Liver (tissue), 8 donors: ENCODE measurements at regions not wholly inside any gene's neighbourhood (a gene's known extent, or its start where the extent isn't known, plus 50 kb on each side); places are given as distances from the start of the nearest gene placed in this dataset.
"Not testable (repeated sequence)": the region's sequence is repeated elsewhere in the genome, so short reads cannot be mapped to it uniquely, and the experiment has no call there.

Experiments
- DNase-seq: peaks from one replicate; pipeline ENCODE4 v3.0.0-alpha.2; 2017; ENCODE audit warnings: low spot score
- H3K27ac ChIP-seq, 2 donors: one replicate each; pipeline ENCODE4 v1.7.0; 2013; ENCODE audit warnings: inconsistent platforms in 2 of 2, low read length in 2 of 2, control low read depth in 1 of 2, low read depth in 1 of 2, mild to moderate bottlenecking in 1 of 2
- H3K27me3 ChIP-seq, 4 donors: one replicate each; pipeline versions ENCODE4 v1.6.1 to v1.7.0; 2013; ENCODE audit warnings: low read length in 3 of 4, inconsistent platforms in 1 of 4, mild to moderate bottlenecking in 1 of 4, moderate library complexity in 1 of 4; ENCODE audit not compliant: control insufficient read depth in 4 of 4, insufficient read depth in 4 of 4
- H3K36me3 ChIP-seq, 4 donors: one replicate each; pipeline versions ENCODE4 v1.6.1 to v1.7.0; 2013; ENCODE audit warnings: low read length in 3 of 4, mild to moderate bottlenecking in 3 of 4, low read depth in 1 of 4, moderate library complexity in 1 of 4; ENCODE audit not compliant: control insufficient read depth in 4 of 4, insufficient read depth in 3 of 4
- H3K4me1 ChIP-seq, 4 donors: one replicate each; pipeline versions ENCODE4 v1.6.1 to v1.7.0; 2013; ENCODE audit warnings: low read length in 3 of 4, mild to moderate bottlenecking in 3 of 4, moderate library complexity in 1 of 4; ENCODE audit not compliant: control insufficient read depth in 4 of 4, insufficient read depth in 4 of 4
- H3K4me3 ChIP-seq, 3 donors: one replicate each; pipeline versions ENCODE4 v1.6.1 to v1.7.0; 2013; ENCODE audit warnings: low read length in 3 of 3, control low read depth in 1 of 3, low read depth in 1 of 3, mild to moderate bottlenecking in 1 of 3
- H3K9ac ChIP-seq, 2 donors: one replicate each; pipeline ENCODE4 v1.7.0; 2013; ENCODE audit warnings: low read length in 2 of 2, mild to moderate bottlenecking in 2 of 2, moderate library complexity in 2 of 2, control low read depth in 1 of 2, low read depth in 1 of 2
- H3K9me3 ChIP-seq, 4 donors: one replicate each; pipeline versions ENCODE4 v1.6.1 to v1.7.0; 2013; ENCODE audit warnings: low read length in 3 of 4; ENCODE audit not compliant: control insufficient read depth in 4 of 4
- EGR1 ChIP-seq, 2 donors: IDR thresholded peaks; 2 replicates each; pipeline ENCODE4 v1.6.1; 2016 to 2018; ENCODE audit warnings: antibody characterized with exemption in 2 of 2, low read depth in 2 of 2
- FOXA1 ChIP-seq: IDR thresholded peaks from 2 replicates; pipeline ENCODE4 v1.6.1; 2016; ENCODE audit warnings: antibody characterized with exemption
- FOXA2 ChIP-seq: IDR thresholded peaks from 2 replicates; pipeline ENCODE4 v1.6.1; 2016; ENCODE audit warnings: antibody characterized with exemption
- GABPA ChIP-seq, 2 donors: IDR thresholded peaks in 1 of 2; conservative IDR thresholded peaks in 1 of 2; 2 replicates each; pipeline ENCODE4 v1.6.1; 2016; ENCODE audit warnings: antibody characterized with exemption in 2 of 2, mild to moderate bottlenecking in 1 of 2, moderate library complexity in 1 of 2
- HNF4A ChIP-seq, 2 donors: conservative IDR thresholded peaks; 2 replicates each; pipeline ENCODE4 v1.6.1; 2016; ENCODE audit warnings: antibody characterized with exemption in 2 of 2, mild to moderate bottlenecking in 2 of 2
- HNF4G ChIP-seq: IDR thresholded peaks from 2 replicates; pipeline ENCODE4 v1.6.1; 2016; ENCODE audit warnings: antibody characterized with exemption
- JUND ChIP-seq, 2 donors: IDR thresholded peaks; 2 replicates each; pipeline ENCODE4 v1.6.1; 2016; ENCODE audit warnings: antibody characterized with exemption in 2 of 2
- NR2F2 ChIP-seq: IDR thresholded peaks from 2 replicates; pipeline ENCODE4 v1.6.1; 2016; ENCODE audit warnings: antibody characterized with exemption
- RAD21 ChIP-seq, 2 donors: IDR thresholded peaks; 2 replicates each; pipeline ENCODE4 v1.6.1; 2016; ENCODE audit warnings: antibody characterized with exemption in 2 of 2, mild to moderate bottlenecking in 2 of 2
- RXRA ChIP-seq, 2 donors: IDR thresholded peaks; 2 replicates each; pipeline ENCODE4 v1.6.1; 2017 to 2018; ENCODE audit warnings: antibody characterized with exemption in 2 of 2, mild to moderate bottlenecking in 1 of 2
- SP1 ChIP-seq: IDR thresholded peaks from 2 replicates; pipeline ENCODE4 v1.6.1; 2018; ENCODE audit warnings: antibody characterized with exemption, mild to moderate bottlenecking
- TAF1 ChIP-seq: conservative IDR thresholded peaks from 2 replicates; pipeline ENCODE4 v1.6.1; 2016; ENCODE audit warnings: antibody characterized with exemption, mild to moderate bottlenecking
- YY1 ChIP-seq: IDR thresholded peaks from 2 replicates; pipeline ENCODE4 v1.6.1; 2016; ENCODE audit warnings: antibody characterized with exemption, mild to moderate bottlenecking
- WGBS: extraction: QIAGEN DNeasy Blood & Tissue Kit; methylation state at CpG from one replicate; pipeline ENCODE4 v1.1.7; 2013; 5-methylcytosine and 5-hydroxymethylcytosine counted together
- TF ChIP-seq, protein P1 (sequence below): IDR thresholded peaks from 2 replicates; pipeline ENCODE4 v1.6.1; 2016; ENCODE audit warnings: antibody characterized with exemption, mild to moderate bottlenecking
- TF ChIP-seq, protein P2 (sequence below): IDR thresholded peaks from 2 replicates; pipeline ENCODE4 v1.6.1; 2016; ENCODE audit warnings: antibody characterized with exemption
- TF ChIP-seq, protein P3 (sequence below): IDR thresholded peaks from 2 replicates; pipeline ENCODE4 v1.6.1; 2016; ENCODE audit warnings: antibody characterized with exemption
- TF ChIP-seq, protein P4 (sequence below): fragments of 150-350 bp; IDR thresholded peaks from 2 replicates; pipeline ENCODE4 v1.5.1; 2017; ENCODE audit warnings: improper control_type of control experiment, low read depth, low read length; ENCODE audit not compliant: missing input control
- TF ChIP-seq, protein P5 (sequence below): IDR thresholded peaks from 2 replicates; pipeline ENCODE4 v1.6.1; 2016; ENCODE audit warnings: antibody characterized with exemption
- donor health status: healthy.
- donor health status: healthy.
- donor health status: healthy.
- donor health status: healthy.
- donor health status: healthy.

DNA sequence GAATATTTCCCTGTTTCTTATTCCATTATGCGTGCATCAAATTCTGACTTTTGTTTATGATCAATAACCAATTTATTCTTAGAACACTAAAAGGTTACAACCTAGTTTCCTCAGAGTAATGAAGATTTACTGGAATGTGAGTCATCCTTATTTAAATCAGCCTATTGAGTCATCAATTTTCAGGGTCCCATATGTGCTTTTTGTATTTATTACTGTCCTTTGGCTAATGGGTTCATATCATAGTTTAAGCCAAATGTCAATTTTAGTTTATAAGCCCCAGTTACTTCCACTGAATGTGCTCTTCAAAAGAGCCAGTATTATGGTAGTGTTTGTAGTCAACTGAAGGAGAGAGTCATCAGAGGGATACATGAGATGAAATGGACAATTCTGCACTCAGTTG is 359.2 kb downstream of the PRR16 start:
- WGBS, result 91% methylated on average over 1 of the region's 1 CpG

DNA sequence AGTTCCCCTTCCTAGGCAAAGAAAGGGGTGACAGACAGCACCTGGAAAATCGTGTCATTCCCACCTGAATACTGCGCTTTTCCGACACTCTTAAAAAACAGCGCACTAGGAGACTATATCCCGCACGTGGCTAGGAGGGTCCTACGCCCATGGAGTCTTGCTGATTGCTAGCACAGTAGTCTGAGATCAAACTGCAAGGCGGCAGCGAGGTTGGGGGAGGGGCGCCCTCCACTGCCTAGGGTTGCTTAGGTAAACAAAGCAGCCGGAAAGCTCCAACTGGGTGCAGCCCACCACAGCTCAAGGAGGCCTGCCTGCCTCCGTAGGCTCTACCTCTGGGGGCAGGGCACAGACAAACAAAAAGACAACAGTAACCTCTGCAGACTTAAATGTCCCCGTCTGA is 367.5 kb downstream of the PRR16 start:
- not testable (repeated sequence) for H3K4me1 ChIP-seq, H3K4me3 ChIP-seq, H3K9me3 ChIP-seq, DNase-seq, H3K27me3 ChIP-seq, H3K9ac ChIP-seq, H3K36me3 ChIP-seq, H3K27ac ChIP-seq
- 85% methylated on average over 13 of the region's 13 CpGs for WGBS

More for the DNA sequence above, 359.2 kb downstream of the PRR16 start:
- TF ChIP-seq SP1, result no peak
- TF ChIP-seq, protein P1, sequence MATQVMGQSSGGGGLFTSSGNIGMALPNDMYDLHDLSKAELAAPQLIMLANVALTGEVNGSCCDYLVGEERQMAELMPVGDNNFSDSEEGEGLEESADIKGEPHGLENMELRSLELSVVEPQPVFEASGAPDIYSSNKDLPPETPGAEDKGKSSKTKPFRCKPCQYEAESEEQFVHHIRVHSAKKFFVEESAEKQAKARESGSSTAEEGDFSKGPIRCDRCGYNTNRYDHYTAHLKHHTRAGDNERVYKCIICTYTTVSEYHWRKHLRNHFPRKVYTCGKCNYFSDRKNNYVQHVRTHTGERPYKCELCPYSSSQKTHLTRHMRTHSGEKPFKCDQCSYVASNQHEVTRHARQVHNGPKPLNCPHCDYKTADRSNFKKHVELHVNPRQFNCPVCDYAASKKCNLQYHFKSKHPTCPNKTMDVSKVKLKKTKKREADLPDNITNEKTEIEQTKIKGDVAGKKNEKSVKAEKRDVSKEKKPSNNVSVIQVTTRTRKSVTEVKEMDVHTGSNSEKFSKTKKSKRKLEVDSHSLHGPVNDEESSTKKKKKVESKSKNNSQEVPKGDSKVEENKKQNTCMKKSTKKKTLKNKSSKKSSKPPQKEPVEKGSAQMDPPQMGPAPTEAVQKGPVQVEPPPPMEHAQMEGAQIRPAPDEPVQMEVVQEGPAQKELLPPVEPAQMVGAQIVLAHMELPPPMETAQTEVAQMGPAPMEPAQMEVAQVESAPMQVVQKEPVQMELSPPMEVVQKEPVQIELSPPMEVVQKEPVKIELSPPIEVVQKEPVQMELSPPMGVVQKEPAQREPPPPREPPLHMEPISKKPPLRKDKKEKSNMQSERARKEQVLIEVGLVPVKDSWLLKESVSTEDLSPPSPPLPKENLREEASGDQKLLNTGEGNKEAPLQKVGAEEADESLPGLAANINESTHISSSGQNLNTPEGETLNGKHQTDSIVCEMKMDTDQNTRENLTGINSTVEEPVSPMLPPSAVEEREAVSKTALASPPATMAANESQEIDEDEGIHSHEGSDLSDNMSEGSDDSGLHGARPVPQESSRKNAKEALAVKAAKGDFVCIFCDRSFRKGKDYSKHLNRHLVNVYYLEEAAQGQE, result no peak
- TF ChIP-seq TAF1, result no peak
- TF ChIP-seq RXRA (IDR thresholded peaks at IDR 0.05), result no peak
- TF ChIP-seq GABPA (IDR thresholded peaks at IDR 0.05 in 1 of 2, conservative IDR thresholded peaks at IDR 0.05 in 1 of 2), result no peak
- no peak for TF ChIP-seq HNF4A (conservative IDR thresholded peaks at IDR 0.05)
- no peak for TF ChIP-seq FOXA1
- TF ChIP-seq NR2F2, result no peak
- TF ChIP-seq, protein P2, sequence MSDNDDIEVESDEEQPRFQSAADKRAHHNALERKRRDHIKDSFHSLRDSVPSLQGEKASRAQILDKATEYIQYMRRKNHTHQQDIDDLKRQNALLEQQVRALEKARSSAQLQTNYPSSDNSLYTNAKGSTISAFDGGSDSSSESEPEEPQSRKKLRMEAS, result no peak
- TF ChIP-seq JUND (IDR thresholded peaks at IDR 0.05), result no peak
- TF ChIP-seq HNF4G, result no peak
- TF ChIP-seq, protein P3, sequence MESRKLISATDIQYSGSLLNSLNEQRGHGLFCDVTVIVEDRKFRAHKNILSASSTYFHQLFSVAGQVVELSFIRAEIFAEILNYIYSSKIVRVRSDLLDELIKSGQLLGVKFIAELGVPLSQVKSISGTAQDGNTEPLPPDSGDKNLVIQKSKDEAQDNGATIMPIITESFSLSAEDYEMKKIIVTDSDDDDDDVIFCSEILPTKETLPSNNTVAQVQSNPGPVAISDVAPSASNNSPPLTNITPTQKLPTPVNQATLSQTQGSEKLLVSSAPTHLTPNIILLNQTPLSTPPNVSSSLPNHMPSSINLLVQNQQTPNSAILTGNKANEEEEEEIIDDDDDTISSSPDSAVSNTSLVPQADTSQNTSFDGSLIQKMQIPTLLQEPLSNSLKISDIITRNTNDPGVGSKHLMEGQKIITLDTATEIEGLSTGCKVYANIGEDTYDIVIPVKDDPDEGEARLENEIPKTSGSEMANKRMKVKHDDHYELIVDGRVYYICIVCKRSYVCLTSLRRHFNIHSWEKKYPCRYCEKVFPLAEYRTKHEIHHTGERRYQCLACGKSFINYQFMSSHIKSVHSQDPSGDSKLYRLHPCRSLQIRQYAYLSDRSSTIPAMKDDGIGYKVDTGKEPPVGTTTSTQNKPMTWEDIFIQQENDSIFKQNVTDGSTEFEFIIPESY, result no peak
- no peak for TF ChIP-seq EGR1 (IDR thresholded peaks at IDR 0.05; ENCODE audit: low read depth in 2 of 2)
- TF ChIP-seq RAD21 (IDR thresholded peaks at IDR 0.05), result no peak
- TF ChIP-seq, protein P4, sequence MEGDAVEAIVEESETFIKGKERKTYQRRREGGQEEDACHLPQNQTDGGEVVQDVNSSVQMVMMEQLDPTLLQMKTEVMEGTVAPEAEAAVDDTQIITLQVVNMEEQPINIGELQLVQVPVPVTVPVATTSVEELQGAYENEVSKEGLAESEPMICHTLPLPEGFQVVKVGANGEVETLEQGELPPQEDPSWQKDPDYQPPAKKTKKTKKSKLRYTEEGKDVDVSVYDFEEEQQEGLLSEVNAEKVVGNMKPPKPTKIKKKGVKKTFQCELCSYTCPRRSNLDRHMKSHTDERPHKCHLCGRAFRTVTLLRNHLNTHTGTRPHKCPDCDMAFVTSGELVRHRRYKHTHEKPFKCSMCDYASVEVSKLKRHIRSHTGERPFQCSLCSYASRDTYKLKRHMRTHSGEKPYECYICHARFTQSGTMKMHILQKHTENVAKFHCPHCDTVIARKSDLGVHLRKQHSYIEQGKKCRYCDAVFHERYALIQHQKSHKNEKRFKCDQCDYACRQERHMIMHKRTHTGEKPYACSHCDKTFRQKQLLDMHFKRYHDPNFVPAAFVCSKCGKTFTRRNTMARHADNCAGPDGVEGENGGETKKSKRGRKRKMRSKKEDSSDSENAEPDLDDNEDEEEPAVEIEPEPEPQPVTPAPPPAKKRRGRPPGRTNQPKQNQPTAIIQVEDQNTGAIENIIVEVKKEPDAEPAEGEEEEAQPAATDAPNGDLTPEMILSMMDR, result no peak
- TF ChIP-seq YY1, result no peak
- no peak for TF ChIP-seq FOXA2
- TF ChIP-seq, protein P5, sequence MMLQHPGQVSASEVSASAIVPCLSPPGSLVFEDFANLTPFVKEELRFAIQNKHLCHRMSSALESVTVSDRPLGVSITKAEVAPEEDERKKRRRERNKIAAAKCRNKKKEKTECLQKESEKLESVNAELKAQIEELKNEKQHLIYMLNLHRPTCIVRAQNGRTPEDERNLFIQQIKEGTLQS, result no peak
- H3K27me3 ChIP-seq, result no peaks in the 10 kb centered on the region
- no peak overlapping the region for H3K27ac ChIP-seq
- H3K4me3 ChIP-seq, result no peak overlapping the region
- no peaks in the 10 kb centered on the region for H3K36me3 ChIP-seq
- H3K9ac ChIP-seq, result no peak overlapping the region
- H3K9me3 ChIP-seq, result no peaks in the 10 kb centered on the region
- no peaks in the 10 kb centered on the region for H3K4me1 ChIP-seq
- no peak for DNase-seq
